Hippocampal formation (tissue), 2 donors: ENCODE measurements at regions not wholly inside any gene's neighbourhood (a gene's known extent, or its start where the extent isn't known, plus 50 kb on each side); places are given as distances from the start of the nearest gene placed in this dataset.

Experiments
- DNase-seq, 2 donors: peaks; one replicate each; lab custom pipeline; 2025; lab: John Stamatoyannopoulos, UW

- no peak for DNase-seq
Observed at GRCh38 chr7:27362026-27362425, 119.4 kb downstream of the EVX1 start.

GRCh38 chr7:27364344-27364758 is 121.7 kb downstream of the EVX1 start:
- DNase-seq: peak; percentile 28 to 54

- DNase-seq: no peak
Observed at GRCh38 chr7:27367179-27367932, 124.8 kb downstream of the EVX1 start.

- no peak for DNase-seq
Observed at GRCh38 chr7:27367933-27368549, 125.4 kb downstream of the EVX1 start.

GRCh38 chr7:27374958-27375841 is 132.6 kb downstream of the EVX1 start:
- DNase-seq: no peak

GRCh38 chr7:27375958-27376357 is 133.4 kb downstream of the EVX1 start:
- DNase-seq: no peak

GRCh38 chr7:27377988-27378387 is 135.4 kb downstream of the EVX1 start:
- no peak for DNase-seq

GRCh38 chr7:27382307-27382706 is 139.7 kb downstream of the EVX1 start:
- no peak for DNase-seq

GRCh38 chr7:27386581-27386980 is 144.0 kb downstream of the EVX1 start:
- DNase-seq: no peak

GRCh38 chr7:27387864-27388263 is 145.3 kb downstream of the EVX1 start:
- DNase-seq: no peak

GRCh38 chr7:27388561-27388960 is 146.0 kb downstream of the EVX1 start:
- DNase-seq: no peak

- no peak for DNase-seq
Observed at GRCh38 chr7:27389496-27389895, 146.9 kb downstream of the EVX1 start.

GRCh38 chr7:27392477-27392876 is 149.9 kb downstream of the EVX1 start:
- DNase-seq: no peak

GRCh38 chr7:27394871-27395270 is 152.3 kb downstream of the EVX1 start:
- no peak for DNase-seq

GRCh38 chr7:27395626-27396025 is 153.0 kb downstream of the EVX1 start:
- no peak for DNase-seq

GRCh38 chr7:27397503-27397902 is 154.9 kb downstream of the EVX1 start:
- DNase-seq: no peak

- no peak for DNase-seq
Observed at GRCh38 chr7:27398851-27399250, 156.2 kb downstream of the EVX1 start.

GRCh38 chr7:27399791-27400567 is 157.4 kb downstream of the EVX1 start:
- DNase-seq: no peak

- no peak for DNase-seq
Observed at GRCh38 chr7:27405780-27406179, 163.2 kb downstream of the EVX1 start.

- no peak for DNase-seq
Observed at GRCh38 chr7:27409311-27409710, 166.7 kb downstream of the EVX1 start.

- no peak for DNase-seq
Observed at GRCh38 chr7:27409776-27410175, 167.2 kb downstream of the EVX1 start.
